GM12878 (cell line): ENCODE measurements at regions not wholly inside any gene's neighbourhood (a gene's known extent, or its start where the extent isn't known, plus 50 kb on each side); places are given as distances from the start of the nearest gene placed in this dataset.

Experiments
- ATAC-seq: fragments of 200-7000 bp; cut with Tn5 transposase; 3 replicates; pipeline ENCODE4 v1.9.1; 2020; ENCODE audit warnings: mild to moderate bottlenecking, moderate library complexity
- BruUV-seq: library from RNA; stranded (reverse); fragments of 400-500 nt; replicated peaks from 2 replicates; lab custom pipeline; 2021; lab: Mats Ljungman, UMichigan
- CTCF ChIA-PET: fragments of 300-600 bp; sonication (Branson Sonifier 250); formaldehyde crosslinking; extraction: SDS; loops from one replicate; lab custom pipeline; 2021; ENCODE audit warnings: inconsistent platforms; lab: Yijun Ruan, JAX
- POLR2A ChIA-PET: fragments of 350-600 bp; formaldehyde crosslinking; extraction: SDS; loops from one replicate; lab custom pipeline; 2021; ENCODE audit warnings: inconsistent platforms; lab: Charles Lee
- RAD21 ChIA-PET: fragments of 300-600 bp; sonication (Branson Sonifier 250); formaldehyde crosslinking; loops from one replicate; lab custom pipeline; 2023; ENCODE audit warnings: antibody characterized with exemption; ENCODE audit not compliant: unreplicated experiment; lab: Charles Lee
- SMC1A ChIA-PET: fragments of 300-600 bp; sonication (Branson Sonifier 250); formaldehyde crosslinking; loops from one replicate; lab custom pipeline; 2023; ENCODE audit not compliant: unreplicated experiment, uncharacterized antibody; lab: Charles Lee
- DNase-seq: peaks from one replicate; pipeline ENCODE4 v3.0.0-alpha.2; 2011; ENCODE audit warnings: low read depth, low spot score
- FAIRE-seq: peaks from 3 replicates; lab custom pipeline; 2011; peaks lifted over from hg19 to GRCh38; lab: Jason Lieb, UNC
- H2AFZ ChIP-seq: 2 replicates; pipeline ENCODE4 v1.6.0; 2011; ENCODE audit warnings: low read depth, low read length, control low read depth; ENCODE audit not compliant: control insufficient read depth
- H3K27ac ChIP-seq: 2 replicates; pipeline ENCODE4 v1.5.1; 2011; ENCODE audit warnings: control low read depth; ENCODE audit not compliant: control insufficient read depth, insufficient read depth
- H3K27me3 ChIP-seq, 2 experiments: replicated peaks in 1 of 2; 2 replicates each; pipeline versions ENCODE4 v1.6.0 to v1.6.1; 2011; ENCODE audit warnings: low read length in 1 of 2; ENCODE audit not compliant: control insufficient read depth in 2 of 2, insufficient read depth in 2 of 2
- H3K36me3 ChIP-seq, 2 experiments: 2 replicates each; pipeline ENCODE4 v1.5.1; 2011; ENCODE audit warnings: low read length in 1 of 2; ENCODE audit not compliant: control insufficient read depth in 2 of 2, insufficient read depth in 2 of 2
- H3K4me1 ChIP-seq: 2 replicates; pipeline ENCODE4 v1.6.1; 2011; ENCODE audit warnings: mild to moderate bottlenecking, low read length, moderate library complexity, mixed read lengths; ENCODE audit not compliant: control insufficient read depth, insufficient read depth
- H3K4me2 ChIP-seq: 2 replicates; pipeline ENCODE4 v1.6.0; 2011; ENCODE audit warnings: control low read depth; ENCODE audit not compliant: control insufficient read depth, insufficient read depth
- H3K4me3 ChIP-seq: fragments of 200-600 bp; sonication (generic); 2 replicates; pipeline ENCODE4 v1.5.1; 2016
- H3K79me2 ChIP-seq: 2 replicates; pipeline ENCODE4 v1.6.0; 2011; ENCODE audit warnings: low read length; ENCODE audit not compliant: control insufficient read depth, insufficient read depth
- H3K9ac ChIP-seq: 2 replicates; pipeline ENCODE4 v1.8.0; 2011; ENCODE audit warnings: low read length, control low read depth, mixed read lengths; ENCODE audit not compliant: control insufficient read depth, insufficient read depth
- H3K9me3 ChIP-seq: replicated peaks from 3 replicates; pipeline ENCODE4 v1.5.1; 2011; ENCODE audit warnings: mild to moderate bottlenecking, low read length; ENCODE audit not compliant: control insufficient read depth, insufficient read depth
- H4K20me1 ChIP-seq: 2 replicates; pipeline ENCODE4 v1.6.0; 2011; ENCODE audit not compliant: control insufficient read depth, insufficient read depth
- CHD1 ChIP-seq: IDR thresholded peaks from 2 replicates; pipeline ENCODE4 v1.6.1; 2012; ENCODE audit warnings: low read depth, low read length, improper control_type of control experiment
- JUNB ChIP-seq: IDR thresholded peaks from 2 replicates; pipeline ENCODE4 v1.6.1; 2016; ENCODE audit warnings: antibody characterized with exemption, mild to moderate bottlenecking
- MEF2A ChIP-seq: IDR thresholded peaks from 2 replicates; pipeline ENCODE4 v1.6.1; 2011; ENCODE audit warnings: low read depth, mild to moderate bottlenecking, low read length, moderate library complexity; ENCODE audit not compliant: insufficient read depth
- MEF2B ChIP-seq: fragments of 450-650 bp; IDR thresholded peaks from 2 replicates; pipeline ENCODE4 v1.6.1; 2018; ENCODE audit warnings: mild to moderate bottlenecking, moderate library complexity; ENCODE audit not compliant: partially characterized antibody, poor library complexity, severe bottlenecking
- MYB ChIP-seq: fragments of 150-350 bp; IDR thresholded peaks from 2 replicates; pipeline ENCODE4 v1.6.1; 2014; ENCODE audit warnings: mild to moderate bottlenecking, low read depth, low read length, borderline replicate concordance
- NR2C2 ChIP-seq: IDR thresholded peaks from 2 replicates; pipeline ENCODE4 v1.6.1; 2011; ENCODE audit warnings: borderline replicate concordance, low read depth; ENCODE audit not compliant: control insufficient read depth, insufficient read length
- NR2F1 ChIP-seq: fragments of 450-650 bp; conservative IDR thresholded peaks from 2 replicates; pipeline ENCODE4 v1.6.1; 2017; ENCODE audit warnings: mild to moderate bottlenecking
- POLR2AphosphoS2 ChIP-seq: IDR thresholded peaks from 2 replicates; pipeline ENCODE4 v1.6.1; 2011; ENCODE audit warnings: low read depth, mild to moderate bottlenecking, low read length, improper control_type of control experiment, moderate library complexity
- REST ChIP-seq: IDR thresholded peaks from 2 replicates; pipeline ENCODE4 v1.6.1; 2012; ENCODE audit warnings: mild to moderate bottlenecking, low read depth, low read length
- RFX5 ChIP-seq: IDR thresholded peaks from 2 replicates; pipeline ENCODE4 v1.6.1; 2011; ENCODE audit warnings: low read depth, low read length, improper control_type of control experiment
- TCF12 ChIP-seq: IDR thresholded peaks from 2 replicates; pipeline ENCODE4 v1.6.1; 2011; ENCODE audit warnings: low read depth, mild to moderate bottlenecking, low read length
- ZNF217 ChIP-seq: fragments of 450-650 bp; IDR thresholded peaks from 2 replicates; pipeline ENCODE4 v1.6.1; 2017; ENCODE audit warnings: antibody characterized with exemption, mild to moderate bottlenecking
- ZNF687 ChIP-seq: fragments of 450-650 bp; IDR thresholded peaks from 2 replicates; pipeline ENCODE4 v1.6.1; 2017; ENCODE audit warnings: mild to moderate bottlenecking, moderate library complexity
- WGBS: methylation state at CpG from one replicate; pipeline ENCODE4 v1.1.6; 2016; ENCODE audit warnings: low lambda C conversion rate; ENCODE audit not compliant: insufficient replicate concordance, insufficient coverage; ENCODE audit errors: missing lambda C conversion rate; 5-methylcytosine and 5-hydroxymethylcytosine counted together
- in situ Hi-C: fragments of 300-500 bp; cut with MboI; formaldehyde crosslinking; loops from 9 replicates; pipeline ENCODE4 v1.14.3; 2018; ENCODE audit warnings: mixed read lengths
- intact Hi-C: fragments of 100-400 bp; cut with micrococcal nuclease; formaldehyde crosslinking; loops from one replicate; pipeline ENCODE4 v1.14.2; 2022; ENCODE audit not compliant: unreplicated experiment

- Histone ChIP-seq H3K4me2 (no peak overlapping the region), H3K4me3 (no peak overlapping the region), H3K27me3 (no peaks in the 10 kb centered on the region), H4K20me1 (no peaks in the 10 kb centered on the region), H3K9ac (no peak overlapping the region), H3K36me3 (no peaks in the 10 kb centered on the region), H2AFZ (no peak overlapping the region), H3K27ac (no peak overlapping the region), H3K79me2 (no peaks in the 10 kb centered on the region), H3K9me3 (no peaks in the 10 kb centered on the region), H3K4me1 (no peaks in the 10 kb centered on the region)
- no TSS peak for BruUV-seq
- ChIA-PET RAD21 (interaction anchor here (0.7 kb wide), 1 partner anchor 32 kb away, joined by 3 read pairs; no protein-coding TSS in a partner anchor), POLR2A (no interaction called here), SMC1A (interaction anchor here (1.1 kb wide), 1 partner anchor 11 kb away, joined by 4 read pairs; no protein-coding TSS in a partner anchor), CTCF (interaction anchor here (0.7 kb wide), 1 partner anchor 1410 kb away, joined by 3 read pairs; no protein-coding TSS in a partner anchor)
- 41% methylated on average over 3 of the region's 3 CpGs for WGBS
- FAIRE-seq (no peak), DNase-seq (no peak), ATAC-seq (no peak)
- intact Hi-C loops, result no loop called here
- in situ Hi-C loops, result no loop called here
- TF ChIP-seq ZNF217 (no peak), RFX5 (no peak), ZNF687 (no peak), POLR2AphosphoS2 (no peak), JUNB (no peak), MEF2B (no peak), REST (no peak), NR2F1 (no peak), TCF12 (no peak), MYB (no peak), MEF2A (no peak), NR2C2 (no peak), CHD1 (no peak)
Observed at GRCh38 chr18:67261931-67262552, 254.5 kb downstream of the DSEL start.
